Sigmoid colon (tissue), 6 donors: ENCODE measurements at regions not wholly inside any gene's neighbourhood (a gene's known extent, or its start where the extent isn't known, plus 50 kb on each side); places are given as distances from the start of the nearest gene placed in this dataset.
A peak's percentile ranks its signal among the peaks of the same experiment; 100 is the strongest.

Source experiments
- DNase-seq: peaks from one replicate; pipeline ENCODE4 v3.0.0-alpha.2; 2019
- H3K27ac ChIP-seq, 4 donors: fragments of 200-600 bp; sonication (generic); one replicate each; pipeline ENCODE4 v1.5.1; 2016 to 2019; ENCODE audit warnings: mild to moderate bottlenecking in 1 of 4
- H3K27me3 ChIP-seq, 3 donors: fragments of 200-600 bp; sonication (generic); one replicate each; pipeline ENCODE4 v1.5.1; 2019; ENCODE audit warnings: mild to moderate bottlenecking in 1 of 3
- H3K36me3 ChIP-seq, 4 donors: fragments of 200-600 bp; sonication (generic); one replicate each; pipeline ENCODE4 v1.5.1; 2016 to 2019
- H3K4me1 ChIP-seq, 4 donors: fragments of 200-600 bp; sonication (generic); one replicate each; pipeline ENCODE4 v1.5.1; 2017 to 2019
- H3K4me3 ChIP-seq, 4 donors: fragments of 200-600 bp; sonication (generic); one replicate each; pipeline ENCODE4 v1.5.1; 2017 to 2019; ENCODE audit warnings: mild to moderate bottlenecking in 2 of 4, moderate library complexity in 1 of 4
- H3K9me3 ChIP-seq, 4 donors: fragments of 200-600 bp in 3 of 4; sonication (generic) in 3 of 4; one replicate each; pipeline versions ENCODE4 v1.5.1 to v1.6.1; 2013 to 2019
- EP300 ChIP-seq, 4 donors: sonication (generic); formaldehyde crosslinking; IDR thresholded peaks; one replicate each; pipeline ENCODE4 v1.6.1; 2017; ENCODE audit warnings: antibody characterized with exemption in 4 of 4
- POLR2A ChIP-seq, 2 donors: fragments of 450-650 bp; IDR thresholded peaks; one replicate each; pipeline ENCODE4 v1.6.1; 2016; ENCODE audit warnings: antibody characterized with exemption in 2 of 2, mild to moderate bottlenecking in 2 of 2, moderate library complexity in 2 of 2
- POLR2AphosphoS5 ChIP-seq, 4 donors: sonication (generic); formaldehyde crosslinking; IDR thresholded peaks; one replicate each; pipeline ENCODE4 v1.6.1; 2017; ENCODE audit warnings: antibody characterized with exemption in 4 of 4
- WGBS, 2 donors: extraction: QIAGEN DNeasy Blood & Tissue Kit; methylation state at CpG; one replicate each; pipeline ENCODE4 v1.1.7; 2013; 5-methylcytosine and 5-hydroxymethylcytosine counted together
- intact Hi-C: fragments of 100-400 bp; cut with DNase I; formaldehyde crosslinking; loops from one replicate; pipeline ENCODE4 v1.15.1; 2023
- TF ChIP-seq, protein P1 (sequence below), 4 experiments: fragments of 450-650 bp in 3 of 4; fragments of 200-600 bp in 1 of 4; IDR thresholded peaks; one replicate each; pipeline ENCODE4 v1.5.1; 2016 to 2019; ENCODE audit warnings: antibody characterized with exemption in 4 of 4, mild to moderate bottlenecking in 3 of 4, moderate library complexity in 2 of 4
- donor health status: healthy with polysubstance abuse.
- donor health status: healthy.

DNA sequence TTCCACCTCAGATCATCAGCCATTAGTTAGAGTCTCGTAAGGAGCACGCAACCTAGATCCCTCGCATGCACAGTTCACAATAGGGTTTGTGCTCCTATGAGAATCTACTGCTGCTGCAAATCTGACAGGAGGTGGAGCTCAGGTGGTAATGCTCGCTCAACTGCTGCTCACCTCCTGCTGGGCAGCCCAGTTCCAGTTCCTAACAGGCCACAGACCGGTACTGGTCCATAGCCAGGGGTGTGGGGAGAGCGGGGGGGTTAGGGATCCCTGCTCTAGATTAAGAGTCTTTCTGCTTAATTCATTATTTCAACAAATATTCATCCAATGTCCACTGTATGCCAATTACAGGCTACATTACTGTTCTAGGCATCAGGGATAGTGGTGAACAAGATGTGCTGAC, 170.4 kb upstream of the KBTBD8 start:
- DNase-seq = no peak
- Histone ChIP-seq H3K9me3 (no peaks in the 10 kb centered on the region), H3K27ac (no peak overlapping the region), H3K4me3 (no peak overlapping the region), H3K27me3 (no peaks in the 10 kb centered on the region), H3K36me3 (no peaks in the 10 kb centered on the region), H3K4me1 (no peaks in the 10 kb centered on the region)
- no peak for TF ChIP-seq EP300 (IDR thresholded peaks at IDR 0.05)
- no peak for TF ChIP-seq POLR2A (IDR thresholded peaks at IDR 0.05)
- TF ChIP-seq, protein P1, sequence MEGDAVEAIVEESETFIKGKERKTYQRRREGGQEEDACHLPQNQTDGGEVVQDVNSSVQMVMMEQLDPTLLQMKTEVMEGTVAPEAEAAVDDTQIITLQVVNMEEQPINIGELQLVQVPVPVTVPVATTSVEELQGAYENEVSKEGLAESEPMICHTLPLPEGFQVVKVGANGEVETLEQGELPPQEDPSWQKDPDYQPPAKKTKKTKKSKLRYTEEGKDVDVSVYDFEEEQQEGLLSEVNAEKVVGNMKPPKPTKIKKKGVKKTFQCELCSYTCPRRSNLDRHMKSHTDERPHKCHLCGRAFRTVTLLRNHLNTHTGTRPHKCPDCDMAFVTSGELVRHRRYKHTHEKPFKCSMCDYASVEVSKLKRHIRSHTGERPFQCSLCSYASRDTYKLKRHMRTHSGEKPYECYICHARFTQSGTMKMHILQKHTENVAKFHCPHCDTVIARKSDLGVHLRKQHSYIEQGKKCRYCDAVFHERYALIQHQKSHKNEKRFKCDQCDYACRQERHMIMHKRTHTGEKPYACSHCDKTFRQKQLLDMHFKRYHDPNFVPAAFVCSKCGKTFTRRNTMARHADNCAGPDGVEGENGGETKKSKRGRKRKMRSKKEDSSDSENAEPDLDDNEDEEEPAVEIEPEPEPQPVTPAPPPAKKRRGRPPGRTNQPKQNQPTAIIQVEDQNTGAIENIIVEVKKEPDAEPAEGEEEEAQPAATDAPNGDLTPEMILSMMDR (IDR thresholded peaks at IDR 0.05) = no peak
- 93 to 95% methylated on average over 6 of the region's 6 CpGs for WGBS, 2 donors
- intact Hi-C loops = no loop called here

DNA sequence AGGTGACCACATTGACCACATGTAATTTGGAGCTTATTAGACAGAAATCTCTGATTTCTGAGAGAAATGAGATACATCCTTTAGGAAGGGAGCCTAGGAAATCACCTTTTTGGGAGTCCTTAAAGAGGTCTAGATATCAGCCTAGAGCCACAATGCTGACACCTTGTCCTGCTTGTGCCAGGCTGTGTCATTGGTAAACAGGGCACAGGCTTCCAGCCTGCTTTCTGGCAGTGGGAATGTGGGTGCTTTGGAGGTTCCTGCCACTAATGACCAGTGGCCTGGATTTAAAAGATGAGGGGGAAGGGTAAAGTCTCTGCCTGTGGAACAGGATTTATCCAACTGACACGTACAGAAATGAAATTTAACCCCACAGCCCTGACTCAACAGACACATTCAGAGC, 169.8 kb upstream of the KBTBD8 start:
- Histone ChIP-seq H3K4me3 (no peak overlapping the region), H3K27ac (no peak overlapping the region), H3K27me3 (no peaks in the 10 kb centered on the region), H3K36me3 (no peaks in the 10 kb centered on the region), H3K9me3 (no peaks in the 10 kb centered on the region), H3K4me1 (no peaks in the 10 kb centered on the region)
- TF ChIP-seq, protein P1 (IDR thresholded peaks at IDR 0.05) = no peak
- no peak for TF ChIP-seq EP300 (IDR thresholded peaks at IDR 0.05)
- TF ChIP-seq POLR2AphosphoS5 (IDR thresholded peaks at IDR 0.05) = no peak
- no peak for TF ChIP-seq POLR2A (IDR thresholded peaks at IDR 0.05)
- 70 to 75% methylated on average over 1 of the region's 1 CpG for WGBS, 2 donors
- intact Hi-C loops = no loop called here
- DNase-seq = no peak

DNA sequence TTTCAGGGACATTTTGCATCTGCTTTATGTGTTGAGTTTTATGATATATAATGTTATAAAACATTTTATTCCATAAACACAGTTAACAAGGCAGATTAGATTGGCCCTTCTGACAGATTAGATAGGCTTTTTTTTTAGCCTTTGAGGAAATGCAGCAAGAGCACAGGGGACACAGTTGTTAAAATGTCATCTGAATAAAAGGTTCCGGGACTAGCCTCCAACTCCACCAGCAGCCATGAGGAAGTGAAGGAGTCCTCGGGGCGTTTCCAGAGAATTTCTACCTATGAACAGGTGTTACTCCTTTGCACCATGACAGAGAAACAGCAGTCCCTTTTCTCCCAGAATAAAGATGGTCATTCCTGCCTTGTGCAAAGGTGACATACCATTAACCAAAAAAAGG, 167.8 kb upstream of the KBTBD8 start:
- DNase-seq = no peak
- Histone ChIP-seq H3K27me3 (no peaks in the 10 kb centered on the region), H3K36me3 (no peaks in the 10 kb centered on the region), H3K9me3 (no peaks in the 10 kb centered on the region), H3K4me1 (peaks cover 0 to 2% (median 0%) of the 10 kb centered on the region in 4 donors), H3K4me3 (no peak overlapping the region), H3K27ac (no peak overlapping the region)
- intact Hi-C loops = no loop called here
- WGBS, 2 donors = 11 to 54% methylated on average over 3 of the region's 3 CpGs
- TF ChIP-seq POLR2AphosphoS5 (IDR thresholded peaks at IDR 0.05) (no peak), POLR2A (IDR thresholded peaks at IDR 0.05) (no peak)
- TF ChIP-seq, protein P1 (IDR thresholded peaks at IDR 0.05) = no peak

DNA sequence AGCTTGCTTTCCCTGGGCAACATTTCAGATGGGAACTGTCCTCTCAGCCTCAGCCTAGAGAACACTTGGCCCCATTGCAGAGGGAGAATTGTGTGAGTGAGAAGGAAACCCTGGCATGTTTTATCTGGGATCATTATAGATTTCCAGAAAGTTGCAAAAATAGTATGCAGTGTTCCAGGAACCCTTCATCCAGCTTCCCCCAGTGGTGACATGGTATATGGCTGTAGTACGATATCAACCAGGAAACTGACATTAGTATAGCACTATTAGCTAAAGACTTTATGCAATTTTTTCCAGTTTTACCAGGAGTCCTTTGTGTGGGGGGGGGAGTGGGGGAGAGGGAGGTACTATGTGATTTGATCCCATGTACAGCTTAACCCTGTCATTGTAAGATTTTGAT, 166.2 kb upstream of the KBTBD8 start:
- intact Hi-C loops = no loop called here
- H3K36me3 ChIP-seq = no peaks in the 10 kb centered on the region
- H3K27me3 ChIP-seq = no peaks in the 10 kb centered on the region
- no peaks in the 10 kb centered on the region for H3K9me3 ChIP-seq
- H3K27ac ChIP-seq = no peak overlapping the region
- DNase-seq = no peak
- H3K4me3 ChIP-seq = no peak overlapping the region
- peaks cover 0 to 8% (median 0%) of the 10 kb centered on the region in 4 donors for H3K4me1 ChIP-seq
- 83 to 93% methylated on average over 1 of the region's 1 CpG for WGBS, 2 donors
- TF ChIP-seq, protein P1 (IDR thresholded peaks at IDR 0.05) = no peak
- TF ChIP-seq EP300 (IDR thresholded peaks at IDR 0.05) (no peak), POLR2AphosphoS5 (IDR thresholded peaks at IDR 0.05) (no peak), POLR2A (IDR thresholded peaks at IDR 0.05) (no peak)

DNA sequence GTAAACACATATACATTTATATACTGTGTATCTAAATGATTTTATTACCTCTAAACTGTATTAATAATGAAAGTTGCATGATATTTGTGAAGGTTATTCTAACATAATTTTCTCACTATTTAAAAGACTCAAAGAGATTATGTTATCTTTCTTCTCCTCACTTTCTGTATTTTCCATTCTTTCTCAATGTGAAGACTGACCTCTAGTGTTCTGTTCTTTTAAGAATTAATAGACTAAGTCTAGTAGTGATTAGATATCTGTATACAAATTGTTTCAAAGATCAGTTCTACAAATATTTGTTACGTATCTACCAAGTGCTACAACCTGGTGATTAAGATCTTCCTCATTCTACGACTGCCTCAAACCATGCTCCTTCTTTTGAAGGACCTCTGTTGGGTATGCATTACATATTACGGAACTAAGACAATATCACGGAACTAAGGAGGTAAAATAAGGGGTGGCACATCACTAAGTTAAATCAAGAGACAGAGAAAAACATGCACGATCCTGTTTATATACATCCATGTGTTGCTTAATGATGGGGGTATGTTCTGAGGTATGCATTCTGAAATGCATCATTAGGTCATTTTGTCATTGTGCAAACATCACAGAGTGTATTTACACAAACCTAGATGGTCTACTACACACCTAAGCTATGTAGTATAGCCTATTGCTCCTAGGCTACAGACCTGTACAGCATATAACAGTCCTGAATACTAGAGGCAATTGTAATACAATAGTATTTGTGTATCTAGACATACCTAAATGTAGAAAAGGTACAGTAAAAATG, 161.5 kb upstream of the KBTBD8 start:
- H3K4me3 ChIP-seq = no peak overlapping the region
- 82 to 87% methylated on average over 5 of the region's 5 CpGs for WGBS, 2 donors
- H3K27me3 ChIP-seq = no peaks in the 10 kb centered on the region
- H3K9me3 ChIP-seq = no peaks in the 10 kb centered on the region
- DNase-seq = no peak
- H3K27ac ChIP-seq = no peak overlapping the region
- TF ChIP-seq, protein P1 (IDR thresholded peaks at IDR 0.05) = peak; percentile 12 to 29 (median 18)
- no peak for TF ChIP-seq POLR2A (IDR thresholded peaks at IDR 0.05)
- H3K4me1 ChIP-seq = peaks cover 0 to 8% (median 0%) of the 10 kb centered on the region in 4 donors
- no peaks in the 10 kb centered on the region for H3K36me3 ChIP-seq
- intact Hi-C loops = loop anchor here (2.0 to 5.0 kb wide), 2 partner anchors 559 to 582 kb away; no protein-coding TSS in a partner anchor
